ENCODE measurements at regions not wholly inside any gene's neighbourhood (a gene's known extent, or its start where the extent isn't known, plus 50 kb on each side); places are given as distances from the start of the nearest gene placed in this dataset.

DNA sequence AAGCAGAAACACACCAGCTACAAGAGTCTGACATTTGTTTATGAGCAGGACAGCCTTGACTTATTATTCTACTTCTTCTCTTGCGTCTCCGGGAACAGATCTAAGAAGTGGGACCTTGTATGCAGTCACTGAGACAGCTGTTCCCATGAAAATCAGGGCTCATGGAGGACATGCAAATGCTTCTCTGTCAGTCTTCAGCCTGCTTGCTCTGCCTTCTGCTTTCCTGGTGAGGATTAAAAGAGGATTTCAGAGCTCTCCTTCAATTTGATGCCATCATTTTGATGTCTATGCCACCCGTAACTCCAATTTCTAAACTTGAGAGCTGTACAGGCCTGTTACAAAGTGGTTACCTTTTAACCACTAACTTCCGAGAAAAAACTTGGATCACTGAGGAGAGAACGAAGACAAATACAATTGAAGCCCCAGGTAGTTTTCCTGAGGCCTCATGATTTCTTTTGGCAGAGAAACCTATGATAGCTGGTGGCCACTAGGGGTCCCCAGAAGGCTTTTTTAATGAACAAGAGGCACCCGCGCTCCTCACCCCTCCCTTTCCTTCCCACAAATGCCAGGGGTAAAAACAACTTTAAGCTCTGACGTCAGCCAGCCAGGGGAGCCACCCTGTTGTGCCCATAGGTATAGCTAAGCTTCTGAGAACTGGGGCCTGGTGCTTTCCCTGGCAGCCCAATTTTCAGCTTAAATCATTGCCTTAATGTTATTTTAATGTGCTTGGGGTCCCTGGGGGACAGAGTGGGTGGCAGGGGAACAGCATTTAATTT, 97.0 kb downstream of the DDIT4L start:
- no peak overlapping the region for H3K4me3 Mint-ChIP-seq (ENCODE audit: unreplicated experiment)
- TF ChIP-seq CTCF (IDR thresholded peaks at IDR 0.05; ENCODE audit: unreplicated experiment): peak; percentile 82

DNA sequence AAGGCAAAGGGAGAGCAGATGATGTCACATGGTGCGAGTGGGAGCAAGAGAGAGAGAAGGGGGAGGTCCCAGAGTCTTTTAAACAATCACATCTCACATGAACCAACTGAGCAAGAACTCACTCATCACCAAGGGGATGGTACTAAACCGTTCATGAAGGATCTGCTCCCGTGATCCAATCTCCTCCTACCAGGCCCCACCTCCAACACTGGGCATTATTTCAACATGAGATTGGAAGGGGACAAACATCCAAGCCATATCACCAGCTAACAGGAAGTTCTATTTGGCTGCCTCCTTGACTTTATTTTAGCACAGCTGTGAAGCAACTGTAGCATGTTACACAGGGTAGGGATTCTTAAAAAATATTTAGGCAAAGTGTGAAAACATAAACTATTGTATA, 102.5 kb downstream of the DDIT4L start:
- no peaks in the 10 kb centered on the region for H3K27me3 Mint-ChIP-seq (ENCODE audit: unreplicated experiment)
- H3K36me3 Mint-ChIP-seq (ENCODE audit: low read depth, unreplicated experiment): no peaks in the 10 kb centered on the region
- no peak for DNase-seq (ENCODE audit: low spot score)
- H3K9me3 Mint-ChIP-seq (ENCODE audit: unreplicated experiment): no peaks in the 10 kb centered on the region
- no peaks in the 10 kb centered on the region for H3K4me1 Mint-ChIP-seq (ENCODE audit: unreplicated experiment)
- H3K27ac Mint-ChIP-seq (ENCODE audit: unreplicated experiment): no peak overlapping the region
- no peak for TF ChIP-seq CTCF (IDR thresholded peaks at IDR 0.05; ENCODE audit: unreplicated experiment)
- H3K4me3 Mint-ChIP-seq (ENCODE audit: unreplicated experiment): no peak overlapping the region

More for the DNA sequence above, 97.0 kb downstream of the DDIT4L start:
- H3K27ac Mint-ChIP-seq (ENCODE audit: unreplicated experiment): peak overlapping the region; percentile 87
- H3K27me3 Mint-ChIP-seq (ENCODE audit: unreplicated experiment): peaks cover 2% of the 10 kb centered on the region
- no peaks in the 10 kb centered on the region for H3K9me3 Mint-ChIP-seq (ENCODE audit: unreplicated experiment)
- DNase-seq (ENCODE audit: low spot score): peak; percentile 78
- H3K4me1 Mint-ChIP-seq (ENCODE audit: unreplicated experiment): peaks cover 15% of the 10 kb centered on the region
- H3K36me3 Mint-ChIP-seq (ENCODE audit: low read depth, unreplicated experiment): no peaks in the 10 kb centered on the region

GRCh38 chr4:100086766-100087431, 103.4 kb downstream of the DDIT4L start:
- Mint-ChIP-seq H3K27ac (ENCODE audit: unreplicated experiment) (no peak overlapping the region), H3K4me3 (ENCODE audit: unreplicated experiment) (peak overlapping the region; percentile 0), H3K4me1 (ENCODE audit: unreplicated experiment) (no peaks in the 10 kb centered on the region), H3K36me3 (ENCODE audit: low read depth, unreplicated experiment) (no peaks in the 10 kb centered on the region), H3K27me3 (ENCODE audit: unreplicated experiment) (no peaks in the 10 kb centered on the region), H3K9me3 (ENCODE audit: unreplicated experiment) (no peaks in the 10 kb centered on the region)
- TF ChIP-seq CTCF (IDR thresholded peaks at IDR 0.05; ENCODE audit: unreplicated experiment): no peak
- DNase-seq (ENCODE audit: low spot score): no peak

DNA sequence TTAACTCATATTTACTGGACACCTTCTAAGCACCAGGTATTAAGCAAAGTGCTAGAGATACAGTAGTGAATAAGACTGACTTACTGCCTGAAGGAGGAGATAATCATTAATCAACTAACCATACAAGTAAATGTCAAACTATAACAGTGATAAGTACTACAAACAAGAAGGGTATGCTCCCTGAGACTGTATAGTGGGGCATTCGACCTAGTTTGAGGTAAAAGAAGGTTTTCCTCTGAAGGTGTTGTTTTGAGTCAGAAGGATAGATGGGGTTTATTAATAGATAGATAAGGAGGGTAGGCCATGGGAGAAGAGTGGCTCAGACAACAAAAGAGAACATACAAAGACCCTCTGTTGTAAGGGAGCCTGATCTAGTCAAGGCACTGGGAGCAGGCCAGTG, 105.4 kb downstream of the DDIT4L start:
- Mint-ChIP-seq H3K27me3 (ENCODE audit: unreplicated experiment) (no peaks in the 10 kb centered on the region), H3K36me3 (ENCODE audit: low read depth, unreplicated experiment) (no peaks in the 10 kb centered on the region), H3K4me1 (ENCODE audit: unreplicated experiment) (peaks cover 3% of the 10 kb centered on the region), H3K9me3 (ENCODE audit: unreplicated experiment) (no peaks in the 10 kb centered on the region), H3K4me3 (ENCODE audit: unreplicated experiment) (no peak overlapping the region), H3K27ac (ENCODE audit: unreplicated experiment) (no peak overlapping the region)
- DNase-seq (ENCODE audit: low spot score): no peak
- TF ChIP-seq CTCF (IDR thresholded peaks at IDR 0.05; ENCODE audit: unreplicated experiment): no peak

DNA sequence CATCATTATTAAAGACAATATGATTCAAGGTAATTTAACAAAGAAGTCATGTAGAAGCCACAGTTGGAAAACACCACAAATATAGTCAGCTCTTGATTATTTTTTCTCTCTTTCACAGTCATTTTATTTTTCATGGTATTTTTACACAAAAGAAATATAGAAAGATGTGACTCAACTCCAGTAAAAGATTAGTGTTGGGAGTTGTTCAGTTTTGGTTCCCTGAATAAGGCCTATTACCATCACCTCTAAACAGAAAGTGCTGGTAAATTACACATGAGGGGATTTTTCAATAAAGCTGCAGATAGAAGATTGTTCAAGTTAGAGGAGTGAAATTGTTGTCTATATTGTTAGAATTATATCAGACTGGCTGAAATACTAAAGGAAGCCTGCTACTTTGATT, 107.0 kb downstream of the DDIT4L start:
- Mint-ChIP-seq H3K36me3 (ENCODE audit: low read depth, unreplicated experiment) (no peaks in the 10 kb centered on the region), H3K27me3 (ENCODE audit: unreplicated experiment) (no peaks in the 10 kb centered on the region), H3K4me1 (ENCODE audit: unreplicated experiment) (peaks cover 3% of the 10 kb centered on the region), H3K9me3 (ENCODE audit: unreplicated experiment) (no peaks in the 10 kb centered on the region), H3K27ac (ENCODE audit: unreplicated experiment) (no peak overlapping the region), H3K4me3 (ENCODE audit: unreplicated experiment) (no peak overlapping the region)
- DNase-seq (ENCODE audit: low spot score): no peak
- TF ChIP-seq CTCF (IDR thresholded peaks at IDR 0.05; ENCODE audit: unreplicated experiment): no peak
